Loucy (cell line): ENCODE measurements at regions not wholly inside any gene's neighbourhood (a gene's known extent, or its start where the extent isn't known, plus 50 kb on each side); places are given as distances from the start of the nearest gene placed in this dataset.

Experiments used
- EZH2phosphoT487 ChIP-seq: fragments of 200-600 bp; IDR thresholded peaks from 2 replicates; pipeline ENCODE4 v1.6.1; 2018; ENCODE audit warnings: antibody characterized with exemption, mild to moderate bottlenecking, moderate library complexity, borderline replicate concordance
- TF ChIP-seq, protein P1 (sequence below): fragments of 200-600 bp; sonication (generic); conservative IDR thresholded peaks from 2 replicates; pipeline ENCODE4 v1.5.1; 2014; ENCODE audit warnings: mild to moderate bottlenecking, antibody characterized with exemption, low read length

DNA sequence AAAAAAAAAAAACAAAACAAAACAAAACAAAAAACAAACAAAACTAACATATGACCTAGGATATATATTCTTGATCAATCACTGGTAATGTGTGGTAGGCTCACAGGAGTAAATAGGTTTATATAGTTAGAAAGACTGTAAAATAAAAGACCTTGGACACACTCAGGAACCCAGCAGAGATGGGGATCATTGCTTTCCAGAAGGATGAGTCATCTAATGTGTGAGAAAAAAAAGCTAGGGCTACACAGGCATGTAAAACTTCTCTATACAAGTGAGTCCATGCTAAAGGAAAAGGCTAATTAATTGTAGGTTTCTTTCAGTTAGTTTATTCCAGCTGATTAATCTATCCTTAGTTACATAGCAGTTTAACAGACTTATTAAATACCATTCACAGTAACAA, 710.3 kb upstream of the ARPP21 start:
- TF ChIP-seq, protein P1, sequence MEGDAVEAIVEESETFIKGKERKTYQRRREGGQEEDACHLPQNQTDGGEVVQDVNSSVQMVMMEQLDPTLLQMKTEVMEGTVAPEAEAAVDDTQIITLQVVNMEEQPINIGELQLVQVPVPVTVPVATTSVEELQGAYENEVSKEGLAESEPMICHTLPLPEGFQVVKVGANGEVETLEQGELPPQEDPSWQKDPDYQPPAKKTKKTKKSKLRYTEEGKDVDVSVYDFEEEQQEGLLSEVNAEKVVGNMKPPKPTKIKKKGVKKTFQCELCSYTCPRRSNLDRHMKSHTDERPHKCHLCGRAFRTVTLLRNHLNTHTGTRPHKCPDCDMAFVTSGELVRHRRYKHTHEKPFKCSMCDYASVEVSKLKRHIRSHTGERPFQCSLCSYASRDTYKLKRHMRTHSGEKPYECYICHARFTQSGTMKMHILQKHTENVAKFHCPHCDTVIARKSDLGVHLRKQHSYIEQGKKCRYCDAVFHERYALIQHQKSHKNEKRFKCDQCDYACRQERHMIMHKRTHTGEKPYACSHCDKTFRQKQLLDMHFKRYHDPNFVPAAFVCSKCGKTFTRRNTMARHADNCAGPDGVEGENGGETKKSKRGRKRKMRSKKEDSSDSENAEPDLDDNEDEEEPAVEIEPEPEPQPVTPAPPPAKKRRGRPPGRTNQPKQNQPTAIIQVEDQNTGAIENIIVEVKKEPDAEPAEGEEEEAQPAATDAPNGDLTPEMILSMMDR, result no peak
- no peak for TF ChIP-seq EZH2phosphoT487
